GM10248 (cell line): ENCODE measurements at regions not wholly inside any gene's neighbourhood (a gene's known extent, or its start where the extent isn't known, plus 50 kb on each side); places are given as distances from the start of the nearest gene placed in this dataset.
"Not testable (repeated sequence)": the region's sequence is repeated elsewhere in the genome, so short reads cannot be mapped to it uniquely, and the experiment has no call there.

Experiments
- CTCF ChIA-PET: fragments of 300-600 bp; sonication (Branson Sonifier 250); formaldehyde crosslinking; extraction: SDS; loops from one replicate; lab custom pipeline; 2021; ENCODE audit warnings: antibody characterized with exemption; lab: Yijun Ruan, JAX
- POLR2A ChIA-PET: fragments of 350-650 bp; sonication (Branson Sonifier 250); formaldehyde crosslinking; extraction: SDS; loops from one replicate; lab custom pipeline; 2020; ENCODE audit warnings: antibody characterized with exemption; lab: Yijun Ruan, JAX
- DNase-seq: peaks from one replicate; pipeline ENCODE4 v3.0.0; 2012; ENCODE audit errors: extremely low spot score
- CTCF ChIP-seq: IDR thresholded peaks from 2 replicates; pipeline ENCODE4 v1.5.1; 2012; ENCODE audit warnings: mild to moderate bottlenecking, low read depth; ENCODE audit errors: extremely low read depth, missing control alignments, control extremely low read depth

- DNase-seq, POLR2A ChIA-PET, CTCF ChIA-PET: not testable (repeated sequence)
Observed at GRCh38 chr5:21473436-21473835, 1379.7 kb downstream of the CDH12 start.

- POLR2A ChIA-PET, CTCF ChIA-PET, DNase-seq: not testable (repeated sequence)
Observed at GRCh38 chr5:21471691-21472090, 1381.5 kb downstream of the CDH12 start.

GRCh38 chr5:21469523-21470101, 1383.5 kb downstream of the CDH12 start:
- DNase-seq, POLR2A ChIA-PET, CTCF ChIA-PET: not testable (repeated sequence)
- TF ChIP-seq CTCF, result peak; percentile 24

GRCh38 chr5:21467544-21467943, 1385.6 kb downstream of the CDH12 start:
- DNase-seq, CTCF ChIA-PET, POLR2A ChIA-PET: not testable (repeated sequence)

GRCh38 chr5:21459744-21460073, 1393.4 kb downstream of the CDH12 start:
- POLR2A ChIA-PET, DNase-seq: not testable (repeated sequence)
- CTCF ChIA-PET, result interaction anchor here (0.9 to 1.6 kb wide), 2 partner anchors 12 to 27 kb away, joined by 3 to 7 read pairs; no protein-coding TSS in a partner anchor

- ChIA-PET POLR2A (no interaction called here), CTCF (no interaction called here)
- TF ChIP-seq CTCF, result no peak
- no peak for DNase-seq
Observed at GRCh38 chr5:21452449-21452848, 1400.7 kb downstream of the CDH12 start.

GRCh38 chr5:21432646-21433045, 1420.5 kb downstream of the CDH12 start:
- DNase-seq, result no peak
- ChIA-PET CTCF (interaction anchor here (1.1 kb wide), 1 partner anchor 27 kb away, joined by 3 read pairs; no protein-coding TSS in a partner anchor), POLR2A (no interaction called here)
- TF ChIP-seq CTCF, result no peak

GRCh38 chr5:21424907-21425306, 1428.2 kb downstream of the CDH12 start:
- CTCF ChIA-PET, result interaction anchor here (1.7 kb wide), 1 partner anchor 21 kb away, joined by 4 read pairs; no protein-coding TSS in a partner anchor
- POLR2A ChIA-PET, result no interaction called here
- no peak for TF ChIP-seq CTCF
- DNase-seq, result no peak

- POLR2A ChIA-PET, result no interaction called here
- CTCF ChIA-PET, result no interaction called here
- DNase-seq, result no peak
- TF ChIP-seq CTCF, result no peak
Observed at GRCh38 chr5:21419383-21419782, 1431.4 kb upstream of the CDH18 start.

GRCh38 chr5:21402089-21402488, 1414.1 kb upstream of the CDH18 start:
- CTCF ChIA-PET, POLR2A ChIA-PET, DNase-seq: not testable (repeated sequence)
